ENCODE measurements at regions not wholly inside any gene's neighbourhood (a gene's known extent, or its start where the extent isn't known, plus 50 kb on each side); places are given as distances from the start of the nearest gene placed in this dataset.
A peak's percentile ranks its signal among the peaks of the same experiment; 100 is the strongest.

DNA sequence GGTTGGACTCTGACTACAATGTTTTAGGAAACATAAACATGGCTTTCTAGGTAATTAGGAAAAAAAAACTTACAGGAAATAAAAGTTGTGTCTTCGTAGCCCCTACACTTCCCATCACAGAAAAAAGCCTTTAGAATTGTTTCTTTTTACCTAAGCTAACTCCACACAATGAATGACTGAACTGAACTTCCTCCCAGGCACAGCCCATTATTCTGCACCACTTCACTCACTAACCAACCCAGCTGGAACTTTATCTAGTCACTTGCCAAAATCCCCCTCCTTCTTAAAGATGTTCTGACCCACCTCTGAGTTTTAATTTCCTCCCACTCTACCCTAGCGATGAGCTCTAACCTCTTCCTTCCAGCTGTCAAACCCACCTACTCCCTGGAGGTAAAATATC is 91.7 kb upstream of the MEOX2 start:
- TF ChIP-seq Cebpa-rat (IDR thresholded peaks at IDR 0.05): no peak
- Histone ChIP-seq H3K27me3 (no peaks in the 10 kb centered on the region), H3K4me1 (peaks cover 8% of the 10 kb centered on the region), H4K20me1 (no peaks in the 10 kb centered on the region), H3K9ac (no peak overlapping the region), H3K36me3 (no peaks in the 10 kb centered on the region), H3K27ac (no peak overlapping the region), H3K4me2 (peak overlapping the region; percentile 40; the same call in 1 of the 2 replicates), H3K9me3 (peaks cover 4% of the 10 kb centered on the region; the same call in 1 of the 2 replicates), H3K4me3 (no peak overlapping the region)

DNA sequence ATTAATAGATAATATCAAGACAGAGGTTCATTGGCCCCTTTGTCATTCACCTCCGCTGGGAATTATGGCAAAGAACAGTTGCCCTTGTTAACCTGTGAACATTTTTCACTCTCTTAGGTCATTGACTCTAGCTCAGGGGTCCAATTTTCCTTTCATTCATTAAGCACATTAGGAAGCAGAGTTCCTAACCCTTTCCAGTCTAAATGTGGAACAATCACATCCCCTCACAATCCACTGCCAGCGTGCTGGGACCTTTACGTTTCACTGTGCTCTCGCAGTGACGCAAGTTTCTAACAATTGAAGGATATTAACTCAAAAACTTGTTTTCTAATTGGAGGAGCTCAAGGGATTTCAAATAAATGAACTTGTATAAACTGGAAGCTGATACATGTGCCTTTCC is 79.3 kb upstream of the MEOX2 start:
- Histone ChIP-seq H3K27me3 (no peaks in the 10 kb centered on the region), H3K27ac (no peak overlapping the region), H4K20me1 (no peaks in the 10 kb centered on the region), H3K4me2 (no peak overlapping the region), H3K9ac (no peak overlapping the region), H3K4me1 (no peaks in the 10 kb centered on the region), H3K9me3 (no peaks in the 10 kb centered on the region), H3K36me3 (no peaks in the 10 kb centered on the region), H3K4me3 (no peak overlapping the region)
- TF ChIP-seq Cebpa-rat (IDR thresholded peaks at IDR 0.05): no peak

DNA sequence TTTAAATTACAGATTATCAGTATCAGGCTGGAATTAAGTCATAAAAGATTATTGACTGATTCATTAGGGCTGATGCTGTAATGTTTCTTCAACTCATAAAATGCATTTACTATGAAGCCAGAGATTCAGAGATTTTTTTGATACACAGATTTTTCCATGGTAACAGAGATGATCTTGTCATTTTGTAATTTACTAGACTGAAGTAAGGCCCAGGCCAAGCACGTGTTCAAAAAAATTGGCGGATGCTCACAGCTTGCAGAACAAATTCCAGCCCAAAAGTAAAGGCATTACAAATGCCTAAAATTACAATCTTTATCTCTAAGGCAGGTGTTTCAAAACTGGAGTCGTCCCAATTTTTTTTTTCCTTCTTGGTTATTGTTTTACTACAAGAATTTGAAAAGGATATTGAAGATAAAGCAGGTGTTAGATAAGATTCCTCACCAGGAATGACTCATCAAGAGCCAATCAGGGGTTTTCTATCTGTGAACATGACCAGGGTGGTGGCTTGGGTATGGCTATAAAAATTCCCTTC is 78.4 kb upstream of the MEOX2 start:
- Histone ChIP-seq H3K9me3 (no peaks in the 10 kb centered on the region), H3K4me3 (no peak overlapping the region), H3K27me3 (no peaks in the 10 kb centered on the region), H3K27ac (no peak overlapping the region), H3K4me2 (no peak overlapping the region), H4K20me1 (no peaks in the 10 kb centered on the region), H3K4me1 (no peaks in the 10 kb centered on the region), H3K9ac (no peak overlapping the region), H3K36me3 (no peaks in the 10 kb centered on the region)
- no peak for TF ChIP-seq Cebpa-rat (IDR thresholded peaks at IDR 0.05)

DNA sequence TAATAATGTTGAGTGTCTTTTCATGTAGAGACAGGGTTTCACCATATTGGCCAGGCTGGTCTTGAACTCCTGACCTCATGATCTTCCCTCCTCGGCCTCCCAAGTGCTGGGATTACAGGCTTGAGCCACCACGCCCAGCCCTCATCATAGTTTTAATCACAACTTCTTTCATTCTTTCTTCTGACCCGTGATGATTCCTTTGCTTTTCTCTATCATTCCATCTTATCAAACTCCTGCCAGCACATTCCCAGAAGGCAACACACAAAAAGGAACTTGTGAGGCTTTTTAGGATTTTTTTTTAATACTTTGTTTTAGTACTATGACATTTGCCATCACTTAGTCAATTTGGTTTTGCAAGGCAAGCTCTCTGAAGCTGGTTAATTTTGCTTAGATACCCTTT is 77.5 kb upstream of the MEOX2 start:
- no peaks in the 10 kb centered on the region for H3K9me3 ChIP-seq
- no peaks in the 10 kb centered on the region for H3K36me3 ChIP-seq
- no peaks in the 10 kb centered on the region for H3K27me3 ChIP-seq
- H3K4me2 ChIP-seq: no peak overlapping the region
- no peak overlapping the region for H3K9ac ChIP-seq
- no peaks in the 10 kb centered on the region for H4K20me1 ChIP-seq
- TF ChIP-seq Cebpa-rat (IDR thresholded peaks at IDR 0.05): no peak
- no peaks in the 10 kb centered on the region for H3K4me1 ChIP-seq
- no peak overlapping the region for H3K27ac ChIP-seq
- H3K4me3 ChIP-seq: no peak overlapping the region

DNA sequence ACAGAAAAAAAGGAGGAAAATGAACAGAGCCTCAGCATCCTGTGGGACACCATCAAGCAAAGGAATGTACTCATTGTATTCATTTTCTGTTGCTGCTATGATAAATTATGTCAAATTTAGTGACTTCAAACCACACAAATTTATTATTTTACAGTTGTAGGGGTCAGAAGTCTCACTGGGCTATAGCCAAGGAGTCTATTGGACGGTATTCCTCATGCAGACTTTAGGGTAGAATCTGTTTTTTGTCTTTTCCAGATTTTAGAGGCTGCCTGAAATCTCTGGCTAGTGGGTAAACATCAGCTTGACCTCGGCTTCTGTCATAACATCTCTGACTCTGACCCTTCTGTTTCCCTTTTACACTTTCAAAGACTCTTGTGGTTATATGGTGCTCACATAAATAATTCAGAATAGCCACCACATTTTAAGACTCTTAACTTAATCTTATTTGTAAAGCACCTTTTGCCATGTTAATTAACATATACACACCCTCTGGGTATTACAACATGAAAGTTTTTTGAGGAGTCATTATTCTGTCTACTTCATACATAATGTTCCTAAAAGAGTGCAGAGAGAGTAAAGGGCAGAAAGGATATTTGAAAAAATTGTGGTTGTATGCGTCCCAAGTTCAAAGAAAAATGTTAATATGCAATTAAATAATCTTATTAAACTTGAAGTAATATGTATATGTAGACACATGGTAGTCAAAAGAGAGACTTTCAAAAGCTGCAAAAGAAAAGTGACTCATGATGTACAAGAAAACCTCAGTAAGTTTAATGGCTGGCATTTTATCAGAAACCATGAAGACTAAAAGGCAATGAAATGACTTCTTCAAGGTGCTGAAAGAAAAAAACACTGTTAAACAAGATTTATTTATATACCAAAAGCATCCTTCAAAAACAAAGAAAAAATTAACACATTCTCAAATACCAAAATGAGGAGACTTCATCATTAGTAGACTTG is 70.8 kb upstream of the MEOX2 start:
- H3K9ac ChIP-seq: no peak overlapping the region
- H3K27ac ChIP-seq: no peak overlapping the region
- no peak for TF ChIP-seq Cebpa-rat (IDR thresholded peaks at IDR 0.05)
- no peaks in the 10 kb centered on the region for H4K20me1 ChIP-seq
- no peaks in the 10 kb centered on the region for H3K4me1 ChIP-seq
- H3K27me3 ChIP-seq: no peaks in the 10 kb centered on the region
- H3K4me2 ChIP-seq: no peak overlapping the region
- no peak overlapping the region for H3K4me3 ChIP-seq
- no peaks in the 10 kb centered on the region for H3K9me3 ChIP-seq
- no peaks in the 10 kb centered on the region for H3K36me3 ChIP-seq

DNA sequence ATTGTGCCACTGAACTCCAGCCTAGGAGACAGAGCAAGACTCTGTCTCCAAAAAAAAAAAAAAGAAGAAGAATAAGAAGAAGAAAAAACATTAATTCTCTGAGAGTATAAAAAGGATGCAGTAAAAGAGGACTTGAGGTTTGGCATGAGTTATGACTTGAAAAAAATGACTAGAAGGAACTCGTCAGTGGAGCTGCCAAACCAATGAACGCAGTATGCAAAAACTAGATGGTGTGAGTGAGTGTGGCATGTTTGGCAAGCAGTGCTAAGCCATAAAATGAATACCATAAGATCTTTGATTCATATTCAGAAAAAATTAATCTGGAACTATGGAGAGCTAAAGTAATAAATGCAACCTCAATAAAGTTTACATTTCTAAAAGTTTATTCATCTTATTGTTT is 68.6 kb upstream of the MEOX2 start:
- H3K4me3 ChIP-seq: no peak overlapping the region
- TF ChIP-seq Cebpa-rat (IDR thresholded peaks at IDR 0.05): no peak

DNA sequence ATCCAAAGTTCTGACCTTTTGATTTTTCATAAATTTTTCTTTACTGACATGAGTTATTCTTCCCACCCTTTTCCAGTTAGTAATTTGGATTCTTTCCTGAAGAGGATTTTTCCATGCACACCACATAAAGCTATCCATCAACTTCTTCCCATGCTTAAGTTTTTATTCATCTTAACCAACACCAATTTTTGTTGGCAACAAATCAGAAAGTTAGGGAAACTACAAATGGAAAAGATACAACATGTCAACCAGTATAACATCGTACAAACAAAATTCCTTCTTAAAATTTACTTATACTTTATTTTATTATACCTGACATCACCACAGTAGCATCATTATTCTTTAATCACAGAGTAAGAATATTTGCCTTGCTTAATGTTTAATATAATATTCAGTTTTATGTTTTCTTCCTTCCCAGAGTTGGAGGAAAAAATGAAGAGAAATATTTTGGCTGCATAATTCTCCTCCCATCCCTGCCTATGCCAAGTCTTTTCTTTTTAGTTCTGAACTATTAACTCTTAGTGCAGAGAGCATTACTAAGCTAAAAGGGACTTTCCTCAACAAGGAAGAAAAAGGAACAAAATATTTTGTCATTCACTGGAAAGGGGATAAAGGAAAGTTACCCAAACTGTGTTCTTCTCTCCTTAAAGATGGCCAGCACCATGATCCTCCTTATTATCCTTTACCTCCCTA is 67.5 kb upstream of the MEOX2 start:
- Histone ChIP-seq H3K9ac (no peak overlapping the region), H3K27ac (no peak overlapping the region), H3K36me3 (no peaks in the 10 kb centered on the region), H4K20me1 (no peaks in the 10 kb centered on the region), H3K9me3 (no peaks in the 10 kb centered on the region), H3K27me3 (no peaks in the 10 kb centered on the region), H3K4me2 (no peak overlapping the region), H3K4me3 (no peak overlapping the region), H3K4me1 (no peaks in the 10 kb centered on the region)
- TF ChIP-seq Cebpa-rat (IDR thresholded peaks at IDR 0.05): no peak

More for the DNA sequence above, 68.6 kb upstream of the MEOX2 start:
- Histone ChIP-seq H3K4me2 (no peak overlapping the region), H3K4me1 (no peaks in the 10 kb centered on the region), H3K36me3 (no peaks in the 10 kb centered on the region), H3K9ac (no peak overlapping the region), H3K27ac (no peak overlapping the region), H3K27me3 (no peaks in the 10 kb centered on the region), H3K9me3 (no peaks in the 10 kb centered on the region), H4K20me1 (no peaks in the 10 kb centered on the region)

DNA sequence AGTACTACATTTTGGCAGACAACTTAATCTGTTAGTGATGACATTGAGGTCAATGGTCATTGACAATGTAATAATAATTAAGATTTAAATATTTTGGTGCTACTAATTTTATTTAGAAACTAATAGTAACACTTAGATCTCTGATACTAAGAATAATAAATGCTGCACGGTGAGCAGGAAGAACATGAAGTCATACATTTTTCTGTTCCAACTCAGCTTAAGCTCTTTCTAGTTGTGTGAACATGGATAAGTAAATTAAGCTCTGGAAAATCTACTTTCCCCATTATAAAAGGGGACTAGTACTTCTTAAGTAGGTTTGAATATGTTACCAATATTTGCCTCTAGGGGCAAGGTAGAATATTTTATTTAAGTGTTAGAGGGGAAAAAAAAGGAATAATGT is 65.9 kb upstream of the MEOX2 start:
- H3K4me2 ChIP-seq: no peak overlapping the region
- no peak overlapping the region for H3K9ac ChIP-seq
- H3K9me3 ChIP-seq: no peaks in the 10 kb centered on the region
- TF ChIP-seq Cebpa-rat (IDR thresholded peaks at IDR 0.05): no peak
- no peaks in the 10 kb centered on the region for H3K36me3 ChIP-seq
- no peak overlapping the region for H3K27ac ChIP-seq
- H3K4me3 ChIP-seq: no peak overlapping the region
- H3K4me1 ChIP-seq: no peaks in the 10 kb centered on the region
- H3K27me3 ChIP-seq: no peaks in the 10 kb centered on the region
- no peaks in the 10 kb centered on the region for H4K20me1 ChIP-seq

DNA sequence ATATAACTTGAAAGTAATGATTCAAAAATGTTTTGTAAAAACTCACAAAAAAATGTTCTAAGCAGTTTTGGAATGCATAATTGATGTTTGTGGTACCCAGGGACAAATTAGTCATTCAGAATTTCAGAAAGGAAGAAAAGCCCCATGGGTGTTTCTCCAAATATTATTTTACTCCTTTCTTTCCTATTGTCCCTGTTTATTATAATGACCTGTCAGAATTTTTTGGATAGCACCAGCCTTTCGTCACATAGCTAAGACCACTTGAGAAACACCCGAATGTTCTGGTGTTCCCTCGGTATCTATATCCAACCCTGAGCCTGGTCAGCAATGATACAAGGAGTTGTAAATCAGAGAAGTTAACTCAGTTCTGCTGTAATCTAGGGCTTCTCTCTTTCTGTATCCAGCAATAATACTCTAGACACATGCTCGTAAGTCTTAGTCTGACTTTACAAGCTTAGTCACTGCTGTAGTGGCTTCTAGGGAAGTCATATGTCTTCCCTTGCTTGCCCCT is 64.8 kb upstream of the MEOX2 start:
- no peaks in the 10 kb centered on the region for H3K4me1 ChIP-seq
- H3K27me3 ChIP-seq: no peaks in the 10 kb centered on the region
- H3K36me3 ChIP-seq: no peaks in the 10 kb centered on the region
- H4K20me1 ChIP-seq: no peaks in the 10 kb centered on the region
- TF ChIP-seq Cebpa-rat (IDR thresholded peaks at IDR 0.05): no peak
- H3K9ac ChIP-seq: no peak overlapping the region
- no peak overlapping the region for H3K4me2 ChIP-seq
- H3K9me3 ChIP-seq: no peaks in the 10 kb centered on the region
- H3K27ac ChIP-seq: no peak overlapping the region
- H3K4me3 ChIP-seq: no peak overlapping the region

DNA sequence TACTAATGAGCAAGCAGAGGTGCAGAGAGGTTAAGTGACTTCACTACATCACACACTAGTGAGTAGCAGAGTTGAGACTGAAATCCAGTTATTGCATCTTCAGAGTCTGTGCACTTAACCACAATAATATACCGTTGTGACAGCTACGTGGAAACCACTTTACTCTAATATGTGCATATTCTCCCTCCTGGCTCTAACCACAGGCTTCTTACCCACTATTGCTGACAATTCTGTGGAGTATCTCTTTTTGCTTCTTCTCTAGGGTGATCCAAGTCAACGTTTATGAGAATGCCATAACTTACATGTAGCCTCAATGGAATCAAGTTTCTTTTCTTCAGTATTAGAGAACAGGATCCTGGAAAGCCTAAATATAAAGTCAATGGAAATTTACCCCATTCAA is 64.2 kb upstream of the MEOX2 start:
- TF ChIP-seq Cebpa-rat (IDR thresholded peaks at IDR 0.05): no peak
- H3K9me3 ChIP-seq: no peaks in the 10 kb centered on the region
- no peaks in the 10 kb centered on the region for H3K36me3 ChIP-seq
- H3K27me3 ChIP-seq: no peaks in the 10 kb centered on the region
- H3K4me2 ChIP-seq: no peak overlapping the region
- no peak overlapping the region for H3K9ac ChIP-seq
- no peak overlapping the region for H3K4me3 ChIP-seq
- H3K4me1 ChIP-seq: no peaks in the 10 kb centered on the region
- H4K20me1 ChIP-seq: no peaks in the 10 kb centered on the region
- no peak overlapping the region for H3K27ac ChIP-seq
